GM18517 (cell line): ENCODE measurements at regions not wholly inside any gene's neighbourhood (a gene's known extent, or its start where the extent isn't known, plus 50 kb on each side); places are given as distances from the start of the nearest gene placed in this dataset.

Experiments
- ATAC-seq: cut with Tn5 transposase; IDR thresholded peaks from one replicate; pipeline ENCODE4 v1.9.1; 2021; ENCODE audit warnings: mild to moderate bottlenecking, moderate library complexity; ENCODE audit not compliant: unreplicated experiment

- ATAC-seq, result no peak
Observed at GRCh38 chr11:129723146-129723760, 92.4 kb upstream of the TMEM45B start.

DNA sequence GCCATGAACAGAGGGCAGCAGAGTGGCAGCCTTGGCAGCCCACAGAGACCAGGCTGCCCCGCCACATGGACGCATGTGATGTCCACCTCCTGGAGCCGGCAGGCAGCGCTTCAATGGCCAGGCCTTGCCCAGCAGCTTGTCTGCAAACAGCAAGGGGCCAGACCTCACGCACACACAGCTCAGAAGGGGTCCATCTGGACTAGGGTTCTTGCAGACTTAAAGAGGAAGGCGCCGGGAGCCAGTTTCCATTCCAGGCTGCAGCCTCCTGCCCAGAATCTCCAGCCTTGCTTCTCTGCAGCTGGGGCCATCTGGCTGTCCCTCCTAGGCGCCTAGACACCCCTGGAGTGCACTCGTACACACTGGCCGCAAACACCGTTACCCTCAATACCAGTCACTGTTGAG lies 91.9 kb upstream of the TMEM45B start:
- no peak for ATAC-seq

GRCh38 chr11:129724866-129725265 lies 90.8 kb upstream of the TMEM45B start:
- ATAC-seq, result no peak

DNA sequence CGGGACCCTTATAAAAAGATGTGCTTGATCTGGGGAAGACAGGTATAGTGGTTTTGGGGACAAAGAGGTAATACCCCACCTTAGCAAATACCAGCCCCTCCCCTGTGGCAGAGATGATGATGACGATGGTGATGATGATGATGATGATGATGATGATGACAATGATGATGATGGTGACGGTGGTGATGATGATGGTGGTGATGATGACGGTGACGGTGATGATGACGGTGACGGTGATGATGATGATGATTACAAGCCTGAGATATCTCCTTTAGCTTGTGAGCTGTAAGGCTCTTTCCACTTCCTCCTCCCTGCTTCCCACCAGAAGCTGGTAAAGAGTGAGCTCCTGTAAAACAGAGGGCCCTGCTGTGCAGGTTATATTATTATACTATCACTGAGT lies 89.5 kb upstream of the TMEM45B start:
- no peak for ATAC-seq

DNA sequence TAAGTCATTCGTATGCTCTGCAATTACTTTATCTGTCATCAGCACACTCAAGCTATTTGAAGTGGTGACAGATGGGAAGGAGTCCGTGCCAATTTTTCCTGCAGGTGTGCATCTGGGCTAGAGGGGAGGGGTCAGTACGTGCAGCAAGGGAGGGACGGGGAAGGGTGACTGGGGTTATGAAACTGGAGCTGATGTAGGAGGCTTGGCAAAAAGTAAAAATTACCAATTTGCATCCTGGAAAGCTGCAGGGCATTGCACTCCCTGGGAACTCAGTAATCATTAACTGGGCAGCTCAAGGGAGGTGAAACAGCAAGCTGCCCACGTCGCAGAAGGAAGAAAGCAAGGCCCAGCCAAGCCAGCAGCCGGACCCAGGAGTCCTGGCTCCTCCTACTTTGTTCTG lies 87.1 kb upstream of the TMEM45B start:
- ATAC-seq, result no peak

DNA sequence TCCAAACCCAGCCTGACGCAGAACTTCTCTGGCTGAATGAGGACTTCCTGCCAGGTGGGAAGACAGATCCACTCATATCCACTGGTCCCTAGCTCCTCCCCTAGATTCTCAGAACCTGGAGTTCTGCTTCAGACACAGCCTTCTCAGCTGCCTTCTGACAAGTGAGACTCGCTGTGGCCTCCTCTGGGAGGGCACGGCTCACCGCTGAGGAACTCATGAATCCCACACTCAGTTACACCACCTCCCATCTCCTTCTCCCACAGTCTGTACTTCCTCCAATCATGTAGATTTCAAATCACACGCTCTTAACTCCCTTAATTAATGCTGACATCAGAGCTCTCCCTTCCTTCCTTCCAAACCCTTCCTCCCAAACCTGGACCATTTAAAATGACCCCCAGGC lies 86.4 kb upstream of the TMEM45B start:
- no peak for ATAC-seq

GRCh38 chr11:129729823-129730222 lies 85.8 kb upstream of the TMEM45B start:
- no peak for ATAC-seq

- no peak for ATAC-seq
Observed at GRCh38 chr11:129731316-129731715, 84.3 kb upstream of the TMEM45B start.

DNA sequence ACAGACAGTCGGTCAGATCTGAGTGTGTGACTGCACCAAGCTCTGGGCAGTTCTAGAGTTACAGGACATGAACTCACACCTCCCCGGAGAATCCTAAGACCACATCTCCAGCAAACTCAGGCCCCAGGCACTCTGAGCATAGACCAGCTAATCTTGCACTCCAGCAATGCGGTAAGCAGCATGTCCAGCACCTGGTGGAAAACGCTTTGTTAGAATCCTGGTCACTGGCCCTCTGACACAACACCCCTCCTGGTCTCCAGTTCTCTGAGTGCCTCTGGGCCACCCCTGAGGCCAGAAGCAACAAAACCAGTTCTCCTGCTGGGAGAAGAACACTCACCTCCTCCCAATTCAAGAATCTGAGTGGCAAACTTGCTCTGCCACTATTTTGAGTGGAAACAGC lies 82.7 kb upstream of the TMEM45B start:
- ATAC-seq, result no peak

- ATAC-seq, result no peak
Observed at GRCh38 chr11:129733384-129733783, 82.3 kb upstream of the TMEM45B start.

DNA sequence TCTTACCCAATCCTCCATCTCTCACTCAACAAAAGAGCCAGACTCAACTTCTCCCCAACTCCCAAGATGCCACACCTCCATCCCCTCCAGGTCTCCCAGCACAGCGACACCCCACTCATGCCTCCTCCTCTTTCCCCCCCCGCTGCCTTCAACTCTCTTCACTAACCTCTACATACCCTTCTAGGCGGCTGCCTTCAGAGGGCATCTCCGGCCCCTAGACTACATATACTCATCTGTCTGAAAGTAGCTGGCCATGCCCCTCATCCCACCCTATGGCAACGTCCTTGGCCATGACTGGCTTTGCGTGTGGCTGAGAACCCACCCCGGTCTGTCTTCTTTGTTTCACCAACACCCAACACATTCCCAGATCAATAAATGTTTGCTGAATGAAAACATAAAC lies 81.7 kb upstream of the TMEM45B start:
- ATAC-seq, result no peak

- no peak for ATAC-seq
Observed at GRCh38 chr11:129734654-129735053, 81.0 kb upstream of the TMEM45B start.

DNA sequence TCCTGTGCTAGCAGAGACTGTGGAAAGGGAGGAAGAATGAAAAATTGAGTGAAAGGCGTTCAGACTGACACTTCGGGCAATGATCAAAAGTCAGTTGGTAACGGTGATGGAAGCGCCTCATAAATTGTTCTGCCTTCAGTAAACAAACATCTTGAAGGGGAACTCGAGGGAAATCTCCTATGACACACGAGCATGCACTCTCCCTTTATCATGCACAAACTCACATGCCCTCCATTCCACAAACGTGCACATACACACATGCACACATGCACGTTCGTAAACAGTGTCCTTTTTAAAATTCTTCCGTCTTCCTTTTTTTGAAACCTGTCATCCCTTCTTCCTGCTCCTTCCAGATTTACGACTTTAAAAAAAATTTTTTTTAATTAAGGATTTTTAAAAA lies 77.8 kb upstream of the TMEM45B start:
- ATAC-seq, result no peak

DNA sequence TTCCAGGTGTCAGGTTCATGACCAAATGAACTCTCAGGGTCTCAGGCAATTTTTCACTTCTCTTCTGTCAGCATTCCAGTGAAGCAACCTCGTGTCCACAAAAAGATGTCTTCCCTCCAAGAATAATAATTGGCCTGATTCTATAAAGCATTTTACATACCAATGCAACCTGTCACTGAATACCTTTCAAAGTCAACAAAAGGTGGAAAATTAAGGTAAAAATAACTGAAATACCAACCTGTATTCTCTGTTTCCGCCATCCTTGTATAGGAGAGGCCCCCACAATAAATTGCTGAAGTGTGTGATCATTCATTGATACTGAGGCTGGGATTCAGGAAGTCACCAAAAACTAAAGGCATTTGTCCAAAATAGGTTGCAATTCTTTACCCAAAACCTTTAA lies 77.4 kb upstream of the TMEM45B start:
- no peak for ATAC-seq

DNA sequence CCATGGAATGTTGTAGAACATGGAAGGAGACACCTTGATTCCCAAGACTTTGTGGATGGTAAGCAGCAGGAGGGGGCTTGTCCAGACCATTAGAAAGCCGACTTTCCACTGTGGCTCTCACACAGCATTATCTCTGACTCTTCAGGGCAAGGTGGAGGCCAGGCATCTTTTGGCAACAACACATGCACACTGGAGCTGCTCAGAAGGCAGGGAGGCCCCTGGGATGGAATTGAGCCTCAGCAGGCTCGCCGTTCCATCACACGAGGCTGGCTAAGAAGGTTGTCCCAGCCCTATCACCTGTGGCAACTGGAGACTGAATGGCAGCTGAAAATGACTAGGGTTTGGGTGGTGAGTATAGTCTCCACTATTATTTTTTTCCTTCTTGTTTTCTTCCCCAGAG lies 76.3 kb upstream of the TMEM45B start:
- no peak for ATAC-seq

DNA sequence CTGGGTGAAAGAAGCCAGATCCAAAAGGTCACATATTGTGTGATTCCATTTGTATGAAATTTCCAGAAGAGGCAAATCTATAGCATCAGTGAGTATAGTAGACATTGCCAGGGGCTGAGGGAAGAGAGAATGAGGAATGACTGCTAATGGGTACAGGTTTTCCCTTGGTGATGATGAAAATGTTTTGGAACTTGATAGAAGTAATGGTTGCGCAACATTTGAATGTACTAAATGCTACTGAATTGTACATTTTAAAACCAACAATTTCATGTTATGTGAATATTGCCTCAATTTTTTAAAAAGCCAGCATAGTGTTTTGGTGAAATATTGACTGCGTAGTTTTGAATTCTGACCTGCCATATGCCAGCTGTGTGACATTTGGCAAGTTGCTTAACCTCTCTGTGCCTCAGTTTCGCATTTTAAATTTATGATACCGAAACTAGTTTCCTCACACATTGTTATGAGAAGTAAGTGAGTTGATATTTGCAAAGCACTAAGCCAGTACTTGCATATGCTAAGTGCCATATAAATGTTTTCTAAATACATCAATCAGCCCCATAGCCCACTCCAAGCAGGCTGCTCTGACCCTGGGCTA lies 75.4 kb upstream of the TMEM45B start:
- no peak for ATAC-seq

GRCh38 chr11:129743112-129743815 lies 72.4 kb upstream of the TMEM45B start:
- no peak for ATAC-seq

DNA sequence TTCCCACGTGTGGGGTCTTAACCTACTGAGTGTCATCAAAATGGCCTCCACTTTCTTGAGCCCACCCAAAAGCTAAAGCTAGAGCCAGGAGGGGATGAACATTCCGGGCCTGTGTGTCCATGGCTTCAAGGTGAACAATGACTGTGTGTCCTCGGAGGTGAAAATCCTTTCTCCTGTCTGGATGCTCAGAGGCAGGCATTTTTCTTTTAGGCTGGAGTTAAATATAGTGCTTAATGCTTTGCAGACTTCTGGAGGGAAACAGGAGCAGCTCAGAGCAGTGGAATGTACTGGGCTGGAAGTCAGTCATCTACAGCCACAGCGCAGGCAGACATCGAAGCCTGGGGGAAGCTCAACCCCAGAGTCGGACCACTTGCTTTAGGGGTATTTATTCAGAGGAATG lies 68.6 kb upstream of the TMEM45B start:
- ATAC-seq, result no peak

GRCh38 chr11:129749141-129749540 lies 66.5 kb upstream of the TMEM45B start:
- no peak for ATAC-seq

- ATAC-seq, result peak; percentile 92
Observed at GRCh38 chr11:129750343-129751292, 65.0 kb upstream of the TMEM45B start.

GRCh38 chr11:129751511-129751910 lies 64.1 kb upstream of the TMEM45B start:
- no peak for ATAC-seq
